H1 (cell line): ENCODE measurements at regions not wholly inside any gene's neighbourhood (a gene's known extent, or its start where the extent isn't known, plus 50 kb on each side); places are given as distances from the start of the nearest gene placed in this dataset.

Source experiments
- CTCF ChIA-PET: fragments of 300-600 bp; sonication (Branson Sonifier 250); formaldehyde crosslinking; loops from one replicate; lab custom pipeline; 2021; ENCODE audit not compliant: partially characterized antibody; lab: Charles Lee
- POLR2A ChIA-PET: fragments of 300-600 bp; sonication (Branson Sonifier 250); formaldehyde crosslinking; loops from one replicate; lab custom pipeline; 2021; ENCODE audit warnings: inconsistent platforms; ENCODE audit not compliant: partially characterized antibody; lab: Charles Lee
- DNase-seq, 2 experiments: peaks; one replicate each; pipeline versions ENCODE4 v3.0.0 to v3.0.0-alpha.2; 2010 to 2022; ENCODE audit warnings: low spot score in 2 of 2, low read depth in 1 of 2, mixed read lengths in 1 of 2
- FAIRE-seq: peaks from 2 replicates; lab custom pipeline; 2011; peaks lifted over from hg19 to GRCh38; lab: Jason Lieb, UNC
- H2AFZ ChIP-seq: 2 replicates; pipeline ENCODE4 v1.8.1; 2012; ENCODE audit warnings: low read length, inconsistent platforms
- H2AK5ac ChIP-seq: 2 replicates; pipeline ENCODE4 v1.6.1; 2013; ENCODE audit warnings: low read depth, low read length
- H2BK120ac ChIP-seq: replicated peaks from 2 replicates; pipeline ENCODE3; 2013; ENCODE audit warnings: low read depth, low read length, inconsistent platforms
- H2BK12ac ChIP-seq: 2 replicates; pipeline ENCODE4 v1.6.1; 2013; ENCODE audit warnings: low read depth, low read length
- H2BK15ac ChIP-seq: 2 replicates; pipeline ENCODE4 v1.6.1; 2013; ENCODE audit warnings: low read length
- H2BK20ac ChIP-seq: 2 replicates; pipeline ENCODE4 v1.6.1; 2013; ENCODE audit warnings: low read length
- H2BK5ac ChIP-seq: 2 replicates; pipeline ENCODE4 v1.6.1; 2013; ENCODE audit warnings: low read depth, low read length
- H3K14ac ChIP-seq: 2 replicates; pipeline ENCODE4 v1.6.1; 2013; ENCODE audit warnings: inconsistent platforms; ENCODE audit not compliant: insufficient read length
- H3K18ac ChIP-seq: 2 replicates; pipeline ENCODE4 v1.6.1; 2013; ENCODE audit warnings: low read length; ENCODE audit errors: extremely low read depth
- H3K23ac ChIP-seq: 2 replicates; pipeline ENCODE4 v1.6.1; 2013; ENCODE audit warnings: inconsistent platforms; ENCODE audit not compliant: insufficient read length
- H3K23me2 ChIP-seq: 2 replicates; pipeline ENCODE4 v1.6.1; 2013; ENCODE audit warnings: low read depth, low read length
- H3K27ac ChIP-seq: 2 replicates; pipeline ENCODE4 v1.6.1; 2011; ENCODE audit warnings: low read depth, low read length, inconsistent platforms
- H3K27me3 ChIP-seq, 4 experiments: replicated peaks in 1 of 4; 1 replicate in 1 of 4; 2 replicates in 3 of 4; pipeline versions ENCODE4 v1.6.1 to v1.8.1; 2011 to 2013; ENCODE audit warnings: low read length in 3 of 4, mild to moderate bottlenecking in 3 of 4, inconsistent platforms in 2 of 4, mixed read lengths in 2 of 4, moderate library complexity in 1 of 4; ENCODE audit not compliant: control insufficient read depth in 3 of 4, insufficient read depth in 3 of 4; ENCODE audit errors: extremely low read depth in 1 of 4
- H3K36me3 ChIP-seq, 4 experiments: 2 replicates each; pipeline versions ENCODE4 v1.6.1 to v1.8.1; 2011 to 2013; ENCODE audit warnings: mild to moderate bottlenecking in 4 of 4, low read length in 3 of 4, moderate library complexity in 2 of 4, control low read depth in 1 of 4, inconsistent platforms in 1 of 4; ENCODE audit not compliant: insufficient read depth in 4 of 4, control insufficient read depth in 2 of 4
- H3K4ac ChIP-seq: replicated peaks from 2 replicates; pipeline ENCODE3; 2013; ENCODE audit warnings: low read length, low read depth, mixed read lengths, inconsistent platforms; ENCODE audit not compliant: insufficient read length
- H3K4me1 ChIP-seq, 4 experiments: replicated peaks in 1 of 4; 1 replicate in 1 of 4; 2 replicates in 3 of 4; pipeline versions ENCODE4 v1.6.1 to v1.8.1; 2011 to 2013; ENCODE audit warnings: low read length in 3 of 4, inconsistent platforms in 2 of 4, mixed read lengths in 1 of 4; ENCODE audit not compliant: insufficient read depth in 4 of 4, control insufficient read depth in 3 of 4
- H3K4me2 ChIP-seq, 2 experiments: 2 replicates each; pipeline versions ENCODE4 v1.6.1 to v1.8.1; 2011 to 2013; ENCODE audit warnings: low read depth in 2 of 2, low read length in 2 of 2, control low read depth in 1 of 2, inconsistent platforms in 1 of 2, mild to moderate bottlenecking in 1 of 2; ENCODE audit not compliant: insufficient read depth in 1 of 2
- H3K4me3 ChIP-seq, 4 experiments: fragments of 200-600, 300-600 bp in 1 of 4; sonication (generic), shearing (Covaris generic), sonication (Bioruptor Twin) in 1 of 4; 2 replicates each; pipeline versions ENCODE4 v1.5.1 to v1.8.1; 2011 to 2016; ENCODE audit warnings: low read length in 4 of 4, low read depth in 3 of 4, control low read depth in 2 of 4, inconsistent platforms in 2 of 4, mild to moderate bottlenecking in 2 of 4, mixed read lengths in 1 of 4, moderate library complexity in 1 of 4; ENCODE audit not compliant: insufficient read depth in 2 of 4; ENCODE audit errors: extremely low read depth in 1 of 4
- H3K56ac ChIP-seq: replicated peaks from 2 replicates; pipeline ENCODE3; 2013; ENCODE audit warnings: low read depth, mild to moderate bottlenecking, mixed read lengths, low read length, inconsistent platforms; ENCODE audit not compliant: insufficient read length
- H3K79me1 ChIP-seq: 2 replicates; pipeline ENCODE4 v1.6.1; 2013; ENCODE audit warnings: low read depth, low read length, control low read depth
- H3K79me2 ChIP-seq, 2 experiments: 2 replicates each; pipeline versions ENCODE4 v1.6.1 to v1.8.1; 2012 to 2013; ENCODE audit warnings: low read length in 2 of 2, mild to moderate bottlenecking in 2 of 2, inconsistent platforms in 1 of 2; ENCODE audit not compliant: insufficient read depth in 2 of 2, control insufficient read depth in 1 of 2
- H3K9ac ChIP-seq, 4 experiments: replicated peaks in 1 of 4; 1 replicate in 1 of 4; 2 replicates in 3 of 4; pipeline versions ENCODE4 v1.6.1 to v1.8.1; 2011 to 2013; ENCODE audit warnings: low read depth in 3 of 4, low read length in 3 of 4, control low read depth in 2 of 4, mild to moderate bottlenecking in 2 of 4, moderate library complexity in 2 of 4, inconsistent platforms in 1 of 4; ENCODE audit errors: extremely low read depth in 1 of 4
- H3K9me3 ChIP-seq, 2 experiments: 2 replicates each; pipeline versions ENCODE4 v1.6.1 to v1.8.1; 2012 to 2013; ENCODE audit warnings: mild to moderate bottlenecking in 2 of 2, moderate library complexity in 2 of 2, control low read depth in 1 of 2, inconsistent platforms in 1 of 2, low read depth in 1 of 2, low read length in 1 of 2, mixed read lengths in 1 of 2; ENCODE audit not compliant: insufficient read depth in 2 of 2
- H4K20me1 ChIP-seq, 2 experiments: replicated peaks in 1 of 2; 2 replicates each; pipeline versions ENCODE3 to v1.8.1; 2011 to 2013; ENCODE audit warnings: inconsistent platforms in 2 of 2, low read length in 2 of 2, mild to moderate bottlenecking in 1 of 2; ENCODE audit not compliant: insufficient read depth in 2 of 2, control insufficient read depth in 1 of 2
- H4K5ac ChIP-seq: 2 replicates; pipeline ENCODE4 v1.6.1; 2013; ENCODE audit warnings: low read length, low read depth, mixed read lengths, inconsistent platforms; ENCODE audit not compliant: insufficient read length
- H4K8ac ChIP-seq: 2 replicates; pipeline ENCODE4 v1.8.0; 2013; ENCODE audit warnings: mild to moderate bottlenecking, moderate library complexity, low read length, inconsistent platforms; ENCODE audit not compliant: insufficient read depth; ENCODE audit errors: extremely low read depth
- H4K91ac ChIP-seq: replicated peaks from 2 replicates; pipeline ENCODE3; 2013; ENCODE audit warnings: low read length, mixed read lengths, inconsistent platforms; ENCODE audit not compliant: insufficient read length
- BCL11A ChIP-seq, 2 experiments: IDR thresholded peaks; one replicate each; pipeline ENCODE4 v1.6.1; 2011; ENCODE audit warnings: low read depth in 2 of 2, low read length in 2 of 2, mild to moderate bottlenecking in 2 of 2
- E2F6 ChIP-seq: IDR thresholded peaks from 2 replicates; pipeline ENCODE4 v1.6.1; 2012; ENCODE audit warnings: inconsistent platforms
- HDAC6 ChIP-seq: IDR thresholded peaks from one replicate; pipeline ENCODE4 v1.7.1; 2012; ENCODE audit warnings: low read depth, mild to moderate bottlenecking, inconsistent platforms, low read length, moderate library complexity
- JUND ChIP-seq: IDR thresholded peaks from 2 replicates; pipeline ENCODE4 v1.6.1; 2011; ENCODE audit warnings: mild to moderate bottlenecking, improper control_type of control experiment, low read length
- KDM1A ChIP-seq: fragments of 200-600, 300-600 bp; sonication (generic); IDR thresholded peaks from 2 replicates; pipeline ENCODE4 v1.7.1; 2016; ENCODE audit warnings: mild to moderate bottlenecking, low read length, borderline replicate concordance
- MAX ChIP-seq: IDR thresholded peaks from 2 replicates; pipeline ENCODE4 v1.6.1; 2012; ENCODE audit warnings: inconsistent platforms
- TAF7 ChIP-seq: optimal IDR thresholded peaks from 2 replicates; pipeline ENCODE3; 2011; ENCODE audit warnings: low read depth, mild to moderate bottlenecking, inconsistent platforms, low read length, moderate library complexity, borderline replicate concordance
- TEAD4 ChIP-seq: IDR thresholded peaks from 2 replicates; pipeline ENCODE4 v1.6.1; 2012; ENCODE audit warnings: low read depth, low read length, inconsistent platforms, mixed read lengths
- ZNF274 ChIP-seq: IDR thresholded peaks from 2 replicates; pipeline ENCODE4 v1.7.0; 2012; ENCODE audit warnings: low read length, borderline replicate concordance; ENCODE audit errors: extremely low read depth
- WGBS, 2 experiments: shearing (Covaris generic) in 1 of 2; methylation state at CpG; one replicate each; pipeline versions ENCODE4 v1.1.6 to v1.1.7; 2013 to 2015; ENCODE audit warnings: low lambda C conversion rate in 2 of 2, mixed read lengths in 2 of 2, inconsistent platforms in 1 of 2, low coverage in 1 of 2, missing lambda C conversion rate in 1 of 2; ENCODE audit not compliant: insufficient replicate concordance in 2 of 2, insufficient coverage in 1 of 2, insufficient read length in 1 of 2; ENCODE audit errors: extremely low coverage in 1 of 2, missing lambda C conversion rate in 1 of 2; 5-methylcytosine and 5-hydroxymethylcytosine counted together

- H2AK5ac ChIP-seq: no peak overlapping the region
- no peaks in the 10 kb centered on the region; a peak in 1 of 7 replicates for H3K4me1 ChIP-seq
- H3K79me2 ChIP-seq: no peaks in the 10 kb centered on the region
- no peak overlapping the region for H3K18ac ChIP-seq
- no peak overlapping the region for H2BK12ac ChIP-seq
- H3K23me2 ChIP-seq: no peaks in the 10 kb centered on the region
- no peak overlapping the region for H2AFZ ChIP-seq
- peaks cover 0 to 3% of the 10 kb centered on the region in 2 experiments; a peak in 1 of 4 replicates for H3K9me3 ChIP-seq
- H3K23ac ChIP-seq: no peak overlapping the region
- DNase-seq (no peak), FAIRE-seq (no peak)
- H3K56ac ChIP-seq: no peak overlapping the region
- no peak overlapping the region for H3K4me3 ChIP-seq
- H4K91ac ChIP-seq: no peak overlapping the region
- no peak overlapping the region for H3K14ac ChIP-seq
- H4K20me1 ChIP-seq: no peaks in the 10 kb centered on the region
- H3K79me1 ChIP-seq: no peaks in the 10 kb centered on the region
- H2BK5ac ChIP-seq: no peak overlapping the region
- 88% methylated on average over 6 of the region's 6 CpGs; no CpG with 5 or more reads in 1 of the 2 experiments for WGBS, 2 experiments
- no peak overlapping the region for H3K4me2 ChIP-seq
- no peak overlapping the region for H3K9ac ChIP-seq
- H3K4ac ChIP-seq: no peak overlapping the region
- POLR2A ChIA-PET: no interaction called here
- no peaks in the 10 kb centered on the region for H3K27me3 ChIP-seq
- H3K36me3 ChIP-seq: no peaks in the 10 kb centered on the region
- H4K8ac ChIP-seq: no peak overlapping the region
- H2BK15ac ChIP-seq: no peak overlapping the region
- CTCF ChIA-PET: no interaction called here
- no peak overlapping the region for H4K5ac ChIP-seq
- H2BK120ac ChIP-seq: no peak overlapping the region
- no peak overlapping the region for H2BK20ac ChIP-seq
- no peak overlapping the region for H3K27ac ChIP-seq
- no peak for TF ChIP-seq TAF7
- no peak for TF ChIP-seq JUND
- TF ChIP-seq KDM1A: no peak
- no peak for TF ChIP-seq TEAD4
- TF ChIP-seq E2F6: no peak
- TF ChIP-seq ZNF274: no peak
- TF ChIP-seq BCL11A (IDR thresholded peaks at IDR 0.05; ENCODE audit: low read depth in 2 of 2, low read length in 2 of 2): no peak
- no peak for TF ChIP-seq MAX
- no peak for TF ChIP-seq HDAC6
Measured at GRCh38 chr6:14750059-14750661, 495.7 kb upstream of the JARID2 start.
